Lower lobe of right lung (tissue), 2 donors: ENCODE measurements at regions not wholly inside any gene's neighbourhood (a gene's known extent, or its start where the extent isn't known, plus 50 kb on each side); places are given as distances from the start of the nearest gene placed in this dataset.

Experiments used
- ATAC-seq, 2 donors: fragments of 200-7000 bp; cut with Tn5 transposase; one replicate each; pipeline ENCODE4 v1.9.1; 2020 to 2022; ENCODE audit warnings: mild to moderate bottlenecking in 2 of 2, moderate library complexity in 2 of 2
- DNase-seq: peaks from one replicate; pipeline ENCODE4 v3.0.0-alpha.2; 2020
- H3K27ac ChIP-seq: fragments of 200-600 bp; one replicate; pipeline ENCODE4 v1.8.0; 2022
- H3K27me3 ChIP-seq: fragments of 200-600 bp; one replicate; pipeline ENCODE4 v1.8.0; 2022; ENCODE audit warnings: low read depth
- H3K36me3 ChIP-seq: fragments of 200-600 bp; one replicate; pipeline ENCODE4 v1.8.0; 2022; ENCODE audit warnings: mild to moderate bottlenecking
- H3K4me1 ChIP-seq: fragments of 200-600 bp; one replicate; pipeline ENCODE4 v1.8.0; 2022
- H3K4me3 ChIP-seq: fragments of 200-600 bp; one replicate; pipeline ENCODE4 v1.8.0; 2022; ENCODE audit warnings: mild to moderate bottlenecking
- H3K9me3 ChIP-seq: fragments of 200-600 bp; one replicate; pipeline ENCODE4 v1.8.0; 2022
- intact Hi-C: fragments of 100-400 bp; cut with DNase I; formaldehyde crosslinking; loops from one replicate; pipeline ENCODE4 v1.11.0; 2022
- TF ChIP-seq, protein P1 (sequence below): fragments of 200-600 bp; IDR thresholded peaks from one replicate; pipeline ENCODE4 v1.8.0; 2022; ENCODE audit warnings: antibody characterized with exemption, mild to moderate bottlenecking
- donor health status: DM: no; HTN: yes; CAD: no; lungs with severe emphysema.

DNA sequence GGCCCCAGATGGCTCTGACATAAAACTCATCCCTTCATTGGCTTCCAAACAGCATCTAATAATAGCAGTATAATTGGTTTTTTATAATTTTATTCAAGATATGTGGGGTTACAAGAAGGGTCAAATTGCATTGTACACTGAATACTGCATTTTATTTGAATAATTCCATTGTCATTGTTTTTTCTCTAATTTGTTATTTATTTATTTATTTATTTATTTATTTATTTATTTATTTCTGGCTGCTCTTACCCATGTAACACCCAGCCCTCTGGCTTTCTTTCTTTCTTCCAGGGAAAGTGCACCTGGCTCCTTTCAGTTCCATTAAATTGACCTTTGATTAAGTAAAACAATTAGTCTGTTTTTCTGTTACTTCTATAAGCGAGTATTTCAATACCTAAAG lies 210.1 kb downstream of the CDH9 start:
- no peak for ATAC-seq

DNA sequence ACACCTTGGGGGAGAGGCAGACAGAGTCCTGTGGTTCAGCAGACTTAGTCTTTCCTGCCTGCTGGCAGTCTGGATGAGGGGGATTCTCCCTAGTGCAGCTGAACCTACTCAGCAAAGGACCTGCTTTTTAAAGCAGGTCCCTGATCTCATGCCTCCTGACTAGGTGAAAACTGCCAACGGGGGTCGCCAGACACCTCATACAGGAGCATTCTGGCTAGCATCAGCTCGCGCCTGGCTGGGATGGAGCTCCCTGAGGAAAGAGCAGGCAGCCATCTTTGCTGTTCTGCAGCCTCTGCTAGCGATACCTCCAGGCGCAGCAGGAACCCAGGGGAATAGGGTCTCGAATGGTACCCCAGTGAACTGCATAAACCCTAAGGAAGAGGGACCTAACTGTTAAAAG lies 225.2 kb downstream of the CDH9 start:
- no peak for ATAC-seq
- intact Hi-C loops, result no loop called here
- H3K4me1 ChIP-seq, result no peaks in the 10 kb centered on the region
- no peaks in the 10 kb centered on the region for H3K27me3 ChIP-seq
- no peak overlapping the region for H3K27ac ChIP-seq
- TF ChIP-seq, protein P1, sequence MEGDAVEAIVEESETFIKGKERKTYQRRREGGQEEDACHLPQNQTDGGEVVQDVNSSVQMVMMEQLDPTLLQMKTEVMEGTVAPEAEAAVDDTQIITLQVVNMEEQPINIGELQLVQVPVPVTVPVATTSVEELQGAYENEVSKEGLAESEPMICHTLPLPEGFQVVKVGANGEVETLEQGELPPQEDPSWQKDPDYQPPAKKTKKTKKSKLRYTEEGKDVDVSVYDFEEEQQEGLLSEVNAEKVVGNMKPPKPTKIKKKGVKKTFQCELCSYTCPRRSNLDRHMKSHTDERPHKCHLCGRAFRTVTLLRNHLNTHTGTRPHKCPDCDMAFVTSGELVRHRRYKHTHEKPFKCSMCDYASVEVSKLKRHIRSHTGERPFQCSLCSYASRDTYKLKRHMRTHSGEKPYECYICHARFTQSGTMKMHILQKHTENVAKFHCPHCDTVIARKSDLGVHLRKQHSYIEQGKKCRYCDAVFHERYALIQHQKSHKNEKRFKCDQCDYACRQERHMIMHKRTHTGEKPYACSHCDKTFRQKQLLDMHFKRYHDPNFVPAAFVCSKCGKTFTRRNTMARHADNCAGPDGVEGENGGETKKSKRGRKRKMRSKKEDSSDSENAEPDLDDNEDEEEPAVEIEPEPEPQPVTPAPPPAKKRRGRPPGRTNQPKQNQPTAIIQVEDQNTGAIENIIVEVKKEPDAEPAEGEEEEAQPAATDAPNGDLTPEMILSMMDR, result no peak
- no peaks in the 10 kb centered on the region for H3K36me3 ChIP-seq
- H3K9me3 ChIP-seq, result no peaks in the 10 kb centered on the region
- DNase-seq, result no peak
- no peak overlapping the region for H3K4me3 ChIP-seq

More for the DNA sequence above, 210.1 kb downstream of the CDH9 start:
- Histone ChIP-seq H3K27ac (no peak overlapping the region), H3K4me1 (no peaks in the 10 kb centered on the region), H3K4me3 (no peak overlapping the region), H3K9me3 (no peaks in the 10 kb centered on the region), H3K27me3 (no peaks in the 10 kb centered on the region), H3K36me3 (no peaks in the 10 kb centered on the region)
- TF ChIP-seq, protein P1, result no peak
- intact Hi-C loops, result no loop called here
- no peak for DNase-seq

DNA sequence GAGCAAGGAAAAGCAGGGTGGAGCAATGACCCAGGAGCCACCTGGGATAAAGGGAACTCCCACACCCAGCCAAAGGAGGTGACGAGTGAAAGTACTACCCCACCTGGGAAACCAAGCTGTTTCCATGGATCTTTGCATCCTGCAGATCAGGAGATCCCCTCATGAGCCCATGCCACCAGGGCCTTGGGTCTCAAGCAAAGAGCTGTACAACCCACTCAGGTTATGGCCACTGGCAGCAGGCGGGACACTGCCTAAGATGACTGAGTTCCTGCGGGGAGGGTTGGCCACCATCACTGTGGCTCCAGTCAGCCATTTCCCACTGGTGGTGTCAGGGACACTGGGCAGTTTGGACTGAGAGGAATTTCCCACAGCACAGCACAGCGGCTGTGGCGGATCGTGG lies 225.7 kb downstream of the CDH9 start:
- TF ChIP-seq, protein P1, result no peak
- Histone ChIP-seq H3K4me3 (no peak overlapping the region), H3K4me1 (no peaks in the 10 kb centered on the region), H3K27ac (no peak overlapping the region), H3K36me3 (no peaks in the 10 kb centered on the region), H3K27me3 (no peaks in the 10 kb centered on the region), H3K9me3 (no peaks in the 10 kb centered on the region)
- intact Hi-C loops, result no loop called here
- DNase-seq, result no peak
- ATAC-seq, result peak in 1 of 2 donors; percentile 13

DNA sequence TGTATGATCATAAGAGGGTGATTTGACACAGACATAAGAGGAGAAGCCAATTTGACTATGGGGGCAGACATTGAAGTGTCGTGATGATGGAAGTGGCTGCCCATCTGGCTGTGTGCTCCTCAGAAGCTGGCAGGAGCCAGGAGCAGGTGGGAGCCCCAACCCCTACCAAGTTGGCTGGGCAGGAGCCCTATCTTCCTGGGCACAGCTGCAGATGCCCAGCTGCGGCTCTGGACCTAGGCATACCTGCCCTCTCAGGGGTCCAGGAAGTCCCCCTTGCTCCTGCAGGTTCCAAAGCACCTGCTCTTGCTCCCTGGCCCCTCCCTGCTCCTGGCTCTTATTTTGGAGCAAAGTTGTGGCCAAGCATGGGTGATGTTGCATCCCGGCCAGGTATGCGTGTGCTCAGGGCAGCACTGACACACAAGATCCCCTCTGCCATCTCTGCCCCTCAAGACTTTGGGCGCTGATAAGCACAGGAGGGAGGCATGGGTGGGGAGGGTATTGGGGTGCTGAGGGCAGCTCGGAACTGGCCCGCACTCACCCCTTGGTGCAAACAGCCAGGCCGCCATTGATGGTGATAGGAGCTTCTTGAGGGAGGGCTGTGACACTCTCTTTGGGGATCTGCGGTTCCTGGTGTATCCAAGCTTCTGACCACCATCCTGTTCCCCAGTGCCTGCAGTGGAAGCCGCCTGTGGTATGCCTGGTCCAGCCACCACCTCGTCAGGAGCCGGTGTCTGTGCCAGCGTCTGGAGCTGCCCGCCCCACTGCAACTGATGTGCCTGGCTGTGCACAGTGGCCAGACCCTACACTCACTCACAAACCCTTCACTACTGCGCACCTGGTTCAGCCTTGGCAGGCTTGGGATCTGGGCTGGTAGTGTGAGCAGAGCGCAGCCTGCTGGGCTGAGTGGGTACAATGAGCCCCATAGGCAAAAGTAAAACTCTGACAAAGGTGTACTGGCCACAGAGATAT lies 230.9 kb downstream of the CDH9 start:
- Histone ChIP-seq H3K4me1 (no peaks in the 10 kb centered on the region), H3K9me3 (peaks cover 6% of the 10 kb centered on the region), H3K36me3 (no peaks in the 10 kb centered on the region), H3K27ac (no peak overlapping the region), H3K27me3 (no peaks in the 10 kb centered on the region), H3K4me3 (no peak overlapping the region)
- intact Hi-C loops, result no loop called here
- TF ChIP-seq, protein P1, result no peak
- no peak for DNase-seq
- peak; percentile 29 to 43 for ATAC-seq

DNA sequence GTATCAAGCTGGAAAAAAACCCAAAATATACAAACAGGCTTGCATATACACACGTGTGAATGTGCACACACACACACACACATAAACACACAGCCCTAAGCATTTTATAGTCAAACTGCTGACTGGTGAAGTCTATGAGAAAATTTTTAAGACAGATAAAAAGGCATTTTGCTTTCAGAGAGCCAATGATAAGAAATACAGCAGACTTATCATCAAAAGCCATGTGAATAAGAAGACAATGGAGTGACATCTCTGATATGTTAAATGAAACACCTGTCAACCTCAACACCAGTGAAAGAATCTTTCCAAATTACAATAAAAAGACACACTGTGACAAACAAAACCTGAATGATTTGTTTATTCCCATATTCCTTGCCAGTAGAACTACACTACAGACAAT lies 233.3 kb downstream of the CDH9 start:
- no peak overlapping the region for H3K27ac ChIP-seq
- H3K27me3 ChIP-seq, result no peaks in the 10 kb centered on the region
- TF ChIP-seq, protein P1, result no peak
- no peak overlapping the region for H3K4me3 ChIP-seq
- no peaks in the 10 kb centered on the region for H3K4me1 ChIP-seq
- H3K9me3 ChIP-seq, result peaks cover 6% of the 10 kb centered on the region
- no peaks in the 10 kb centered on the region for H3K36me3 ChIP-seq
- intact Hi-C loops, result no loop called here
- ATAC-seq (no peak), DNase-seq (no peak)
